Trophoblast cell (in vitro differentiated cells and primary cell): ENCODE measurements at regions not wholly inside any gene's neighbourhood (a gene's known extent, or its start where the extent isn't known, plus 50 kb on each side); places are given as distances from the start of the nearest gene placed in this dataset.
A peak's percentile ranks its signal among the peaks of the same experiment; 100 is the strongest.

ENCODE experiments used
- DNase-seq, 2 donors: peaks; one replicate each; pipeline ENCODE4 v3.0.0-alpha.2; 2016
- H2AFZ ChIP-seq: 2 replicates; pipeline ENCODE4 v1.6.1; 2013; ENCODE audit warnings: low read length, moderate library complexity, mild to moderate bottlenecking; ENCODE audit not compliant: insufficient read depth, poor library complexity
- H2AK5ac ChIP-seq: 2 replicates; pipeline ENCODE4 v1.6.1; 2013; ENCODE audit warnings: mild to moderate bottlenecking, low read length
- H2BK120ac ChIP-seq: 2 replicates; pipeline ENCODE4 v1.6.1; 2013; ENCODE audit warnings: low read length, mild to moderate bottlenecking, moderate library complexity; ENCODE audit not compliant: insufficient read depth, poor library complexity
- H2BK12ac ChIP-seq: 2 replicates; pipeline ENCODE4 v1.6.1; 2013; ENCODE audit warnings: mild to moderate bottlenecking, low read length, moderate library complexity
- H2BK5ac ChIP-seq: 2 replicates; pipeline ENCODE4 v1.6.1; 2013; ENCODE audit warnings: low read length, low read depth, moderate library complexity, mild to moderate bottlenecking; ENCODE audit not compliant: poor library complexity
- H3K14ac ChIP-seq: 2 replicates; pipeline ENCODE4 v1.6.1; 2013; ENCODE audit warnings: mild to moderate bottlenecking, low read length
- H3K18ac ChIP-seq: 2 replicates; pipeline ENCODE4 v1.6.1; 2013; ENCODE audit warnings: mild to moderate bottlenecking, low read length
- H3K23ac ChIP-seq: 2 replicates; pipeline ENCODE4 v1.6.1; 2013; ENCODE audit warnings: low read length
- H3K27ac ChIP-seq: 2 replicates; pipeline ENCODE4 v1.5.1; 2013; ENCODE audit warnings: low read depth, mild to moderate bottlenecking, inconsistent platforms, low read length, moderate library complexity
- H3K27me3 ChIP-seq: 2 replicates; pipeline ENCODE4 v1.6.1; 2013; ENCODE audit warnings: inconsistent platforms, mild to moderate bottlenecking, low read length, moderate library complexity; ENCODE audit not compliant: insufficient read depth
- H3K36me3 ChIP-seq, 2 experiments: 1 replicate in 1 of 2; 2 replicates in 1 of 2; pipeline ENCODE4 v1.6.1; 2013; ENCODE audit warnings: low read length in 2 of 2, mild to moderate bottlenecking in 2 of 2, moderate library complexity in 1 of 2; ENCODE audit not compliant: insufficient read depth in 2 of 2, control insufficient read depth in 1 of 2
- H3K4ac ChIP-seq: 2 replicates; pipeline ENCODE4 v1.6.1; 2013; ENCODE audit warnings: low read depth, mild to moderate bottlenecking, low read length, moderate library complexity
- H3K4me1 ChIP-seq, 2 experiments: 1 replicate in 1 of 2; 2 replicates in 1 of 2; pipeline ENCODE4 v1.6.1; 2013; ENCODE audit warnings: low read length in 2 of 2, mild to moderate bottlenecking in 2 of 2, moderate library complexity in 1 of 2; ENCODE audit not compliant: insufficient read depth in 2 of 2, control insufficient read depth in 1 of 2
- H3K4me2 ChIP-seq: 2 replicates; pipeline ENCODE4 v1.6.1; 2013; ENCODE audit warnings: inconsistent platforms, mild to moderate bottlenecking, low read length, moderate library complexity
- H3K4me3 ChIP-seq: 2 replicates; pipeline ENCODE4 v1.5.1; 2013; ENCODE audit warnings: mild to moderate bottlenecking, low read depth, low read length, inconsistent platforms
- H3K79me1 ChIP-seq: one replicate; pipeline ENCODE4 v1.6.1; 2013; ENCODE audit warnings: low read length
- H3K79me2 ChIP-seq: 2 replicates; pipeline ENCODE4 v1.6.1; 2013; ENCODE audit warnings: low read length, mild to moderate bottlenecking; ENCODE audit not compliant: control insufficient read depth, insufficient read depth, poor library complexity
- H3K9ac ChIP-seq: 2 replicates; pipeline ENCODE4 v1.6.1; 2013; ENCODE audit warnings: mild to moderate bottlenecking, low read length
- H3K9me3 ChIP-seq: 2 replicates; pipeline ENCODE4 v1.6.1; 2013; ENCODE audit warnings: low read depth, mild to moderate bottlenecking, control low read depth, inconsistent platforms, low read length; ENCODE audit not compliant: insufficient read depth
- H4K12ac ChIP-seq: 2 replicates; pipeline ENCODE4 v1.6.1; 2013; ENCODE audit warnings: low read depth, mild to moderate bottlenecking, low read length, moderate library complexity
- H4K8ac ChIP-seq: 2 replicates; pipeline ENCODE4 v1.6.1; 2013; ENCODE audit warnings: low read depth, mild to moderate bottlenecking, low read length, moderate library complexity
- H4K91ac ChIP-seq: one replicate; pipeline ENCODE4 v1.6.1; 2013; ENCODE audit warnings: low read depth, mild to moderate bottlenecking, low read length, moderate library complexity
- WGBS: extraction: QIAGEN DNeasy Blood & Tissue Kit; methylation state at CpG from one replicate; pipeline ENCODE4 v1.1.7; 2013; ENCODE audit warnings: missing lambda C conversion rate; ENCODE audit not compliant: insufficient read length, insufficient coverage; ENCODE audit errors: extremely low coverage; 5-methylcytosine and 5-hydroxymethylcytosine counted together

- Histone ChIP-seq H3K23ac (no peak overlapping the region), H2BK5ac (peak overlapping the region; percentile 21)
- no CpG with 5 or more reads among the region's 2 CpGs for WGBS
These were observed 318.3 kb downstream of the ENC1 start for GRCh38 chr5:74322191-74322590.

DNA sequence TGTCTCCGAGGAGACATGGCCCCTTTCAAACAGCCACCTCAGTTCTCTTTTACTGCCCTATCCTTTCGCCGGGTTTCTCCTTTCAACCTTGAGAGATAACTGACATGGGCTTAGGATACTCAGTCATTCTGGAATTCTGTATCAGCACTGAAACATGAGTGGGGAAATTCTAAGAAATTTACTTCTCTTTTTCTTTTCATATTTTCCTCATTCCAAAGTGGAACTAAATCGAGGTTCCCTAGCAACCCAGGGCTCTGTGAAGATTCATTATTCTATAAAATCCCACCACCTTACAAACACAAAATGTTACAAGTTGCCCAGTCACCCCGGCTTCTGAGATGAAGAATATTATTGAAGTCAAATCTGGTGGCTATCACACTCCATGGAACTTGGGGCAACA is 319.2 kb downstream of the ENC1 start:
- no peak overlapping the region for H4K12ac ChIP-seq
- no peaks in the 10 kb centered on the region for H3K36me3 ChIP-seq
- H2BK120ac ChIP-seq, result no peak overlapping the region
- no peak overlapping the region for H3K23ac ChIP-seq
- no peaks in the 10 kb centered on the region for H3K79me2 ChIP-seq
- no peak overlapping the region for H4K8ac ChIP-seq
- H3K9me3 ChIP-seq, result no peaks in the 10 kb centered on the region
- DNase-seq, result no peak
- H3K4ac ChIP-seq, result no peak overlapping the region
- H3K9ac ChIP-seq, result no peak overlapping the region
- H3K27ac ChIP-seq, result no peak overlapping the region
- peaks cover 25% of the 10 kb centered on the region for H3K79me1 ChIP-seq
- H3K14ac ChIP-seq, result no peak overlapping the region
- peak overlapping the region; percentile 65 for H2BK12ac ChIP-seq
- no peaks in the 10 kb centered on the region for H3K27me3 ChIP-seq
- no peak overlapping the region for H3K4me2 ChIP-seq
- no CpG with 5 or more reads among the region's 5 CpGs for whole genome bisulfite sequencing
- H2AK5ac ChIP-seq, result no peak overlapping the region
- H3K4me1 ChIP-seq, result peaks cover 9 to 11% of the 10 kb centered on the region in 2 experiments
- H3K18ac ChIP-seq, result no peak overlapping the region
- H2AFZ ChIP-seq, result no peak overlapping the region
- H3K4me3 ChIP-seq, result no peak overlapping the region
- no peak overlapping the region for H2BK5ac ChIP-seq
- no peak overlapping the region for H4K91ac ChIP-seq

More at GRCh38 chr5:74322191-74322590, 318.3 kb downstream of the ENC1 start:
- Histone ChIP-seq H2BK120ac (no peak overlapping the region), H3K9me3 (no peaks in the 10 kb centered on the region), H3K36me3 (no peaks in the 10 kb centered on the region), H3K79me1 (peaks cover 26% of the 10 kb centered on the region), H3K14ac (peak overlapping the region; percentile 73), H2AFZ (no peak overlapping the region), H3K4me2 (no peak overlapping the region), H3K18ac (no peak overlapping the region), H2AK5ac (no peak overlapping the region), H3K27me3 (no peaks in the 10 kb centered on the region), H3K4ac (peak overlapping the region; percentile 9), H3K4me1 (peaks cover 12 to 13% of the 10 kb centered on the region in 2 experiments), H3K4me3 (no peak overlapping the region), H3K79me2 (no peaks in the 10 kb centered on the region), H3K9ac (no peak overlapping the region), H4K12ac (no peak overlapping the region), H2BK12ac (peak overlapping the region; percentile 76), H4K8ac (peak overlapping the region; percentile 52), H3K27ac (no peak overlapping the region), H4K91ac (no peak overlapping the region)
- no peak for DNase-seq

DNA sequence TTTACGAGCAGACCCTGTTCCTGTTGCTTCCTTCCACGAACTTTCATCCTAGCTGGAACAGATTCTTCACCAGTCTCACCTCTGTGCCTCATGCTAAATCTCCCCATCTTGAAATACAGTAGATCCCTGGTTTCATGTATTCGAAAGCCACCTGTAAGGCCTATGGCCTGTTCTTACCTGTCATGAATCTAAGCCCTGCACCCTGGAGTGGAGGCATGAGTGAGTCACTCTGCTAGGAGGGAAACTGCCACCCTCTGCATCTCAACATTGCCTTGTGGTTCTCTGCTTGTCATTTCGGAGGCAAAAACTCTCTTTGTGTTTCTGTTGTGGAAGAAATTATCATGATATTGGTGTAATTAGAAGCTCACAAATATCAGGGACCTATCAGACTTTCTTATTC is 320.0 kb downstream of the ENC1 start:
- Histone ChIP-seq H2AFZ (no peak overlapping the region), H3K9ac (no peak overlapping the region), H3K14ac (no peak overlapping the region), H3K23ac (no peak overlapping the region), H4K8ac (no peak overlapping the region), H3K9me3 (peaks cover 1% of the 10 kb centered on the region), H3K27me3 (no peaks in the 10 kb centered on the region), H3K79me2 (no peaks in the 10 kb centered on the region), H2BK12ac (peak overlapping the region; percentile 4), H3K79me1 (peaks cover 25% of the 10 kb centered on the region), H3K4me1 (peaks cover 10 to 13% of the 10 kb centered on the region in 2 experiments), H4K12ac (no peak overlapping the region), H2BK120ac (no peak overlapping the region), H3K18ac (no peak overlapping the region), H3K27ac (no peak overlapping the region), H2AK5ac (no peak overlapping the region), H3K36me3 (no peaks in the 10 kb centered on the region), H3K4me2 (no peak overlapping the region), H3K4ac (no peak overlapping the region), H2BK5ac (no peak overlapping the region), H3K4me3 (no peak overlapping the region), H4K91ac (peak overlapping the region; percentile 3)
- no CpG with 5 or more reads among the region's 4 CpGs for WGBS
- no peak for DNase-seq

DNA sequence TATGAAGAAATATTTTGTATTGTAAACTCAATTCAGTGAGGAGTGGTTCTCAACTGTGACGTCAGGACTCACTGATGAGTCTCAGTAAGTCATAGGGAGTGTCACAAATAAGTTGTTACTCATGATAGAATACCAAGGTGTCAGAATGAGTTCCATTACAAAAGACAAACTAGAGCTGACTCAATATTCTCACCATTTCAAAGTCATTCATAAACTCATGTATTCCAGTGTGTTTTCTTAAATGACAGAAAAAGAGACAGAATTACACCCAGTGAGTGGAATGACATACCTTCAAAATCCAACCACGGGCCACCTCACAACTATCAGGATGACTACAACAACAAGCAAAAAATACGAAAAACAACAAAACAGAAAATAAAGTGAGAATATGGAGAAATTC is 321.5 kb downstream of the ENC1 start:
- WGBS, result no CpG with 5 or more reads among the region's 3 CpGs
- DNase-seq, result no peak
- Histone ChIP-seq H2BK5ac (no peak overlapping the region), H3K36me3 (no peaks in the 10 kb centered on the region), H2AK5ac (no peak overlapping the region), H4K8ac (no peak overlapping the region), H3K18ac (no peak overlapping the region), H3K9me3 (peaks cover 1% of the 10 kb centered on the region), H4K12ac (no peak overlapping the region), H3K27me3 (no peaks in the 10 kb centered on the region), H3K79me1 (peaks cover 21% of the 10 kb centered on the region), H3K23ac (no peak overlapping the region), H2BK12ac (no peak overlapping the region), H3K4me3 (no peak overlapping the region), H2BK120ac (no peak overlapping the region), H3K9ac (no peak overlapping the region), H3K4me2 (no peak overlapping the region), H3K79me2 (peaks cover 2% of the 10 kb centered on the region), H2AFZ (no peak overlapping the region), H3K27ac (no peak overlapping the region), H4K91ac (no peak overlapping the region), H3K4me1 (peaks cover 16 to 19% of the 10 kb centered on the region in 2 experiments), H3K4ac (no peak overlapping the region), H3K14ac (no peak overlapping the region)
